HepG2 (cell line): ENCODE measurements at regions not wholly inside any gene's neighbourhood (a gene's known extent, or its start where the extent isn't known, plus 50 kb on each side); places are given as distances from the start of the nearest gene placed in this dataset.

Experiments used
- ATAC-seq: fragments of 200-7000 bp; cut with Tn5 transposase; 3 replicates; pipeline ENCODE4 v1.9.1; 2020; ENCODE audit warnings: mild to moderate bottlenecking, moderate library complexity
- BruUV-seq: library from RNA; stranded (reverse); fragments of 400-500 nt; replicated peaks from 2 replicates; lab custom pipeline; 2021; lab: Mats Ljungman, UMichigan
- CTCF ChIA-PET: fragments of 300-600 bp; formaldehyde crosslinking; extraction: SDS; loops from one replicate; lab custom pipeline; 2021; ENCODE audit warnings: low total read pairs, inconsistent platforms, low intra/inter-chr PET ratio; lab: Yijun Ruan, JAX
- POLR2A ChIA-PET: fragments of 350-600 bp; sonication (Branson Sonifier 250); formaldehyde crosslinking; loops from one replicate; lab custom pipeline; 2020; ENCODE audit warnings: antibody characterized with exemption, inconsistent platforms; lab: Yijun Ruan, JAX
- DNase-seq: peaks from one replicate; pipeline ENCODE4 v3.0.0-alpha.2; 2015; ENCODE audit warnings: low spot score
- FAIRE-seq: peaks from 3 replicates; lab custom pipeline; 2011; peaks lifted over from hg19 to GRCh38; lab: Jason Lieb, UNC
- H2AFZ ChIP-seq: one replicate; pipeline ENCODE4 v1.6.1; 2011; ENCODE audit warnings: low read length, inconsistent platforms
- H3K27ac ChIP-seq: fragments of 300-600 bp; 3 replicates; pipeline ENCODE4 v1.8.0; 2011; ENCODE audit warnings: mixed run types, mild to moderate bottlenecking, mixed read lengths, low read length, inconsistent platforms; ENCODE audit not compliant: insufficient read depth; ENCODE audit errors: extremely low read length
- H3K27me3 ChIP-seq, 2 experiments: fragments of 200-600 bp in 1 of 2; 2 replicates in 1 of 2; 3 replicates in 1 of 2; pipeline versions ENCODE4 v1.6.0 to v1.8.0; 2011; ENCODE audit warnings: low read length in 2 of 2, mild to moderate bottlenecking in 2 of 2, moderate library complexity in 2 of 2, inconsistent platforms in 1 of 2; ENCODE audit not compliant: insufficient read depth in 2 of 2, control insufficient read depth in 1 of 2
- H3K36me3 ChIP-seq, 2 experiments: fragments of 200-600 bp in 1 of 2; replicated peaks in 1 of 2; 2 replicates in 1 of 2; 3 replicates in 1 of 2; pipeline versions ENCODE4 v1.5.1 to v1.8.0; 2011; ENCODE audit warnings: low read length in 2 of 2, inconsistent platforms in 1 of 2; ENCODE audit not compliant: insufficient read depth in 2 of 2, control insufficient read depth in 1 of 2
- H3K4me1 ChIP-seq: 2 replicates; pipeline ENCODE4 v1.5.1; 2012; ENCODE audit warnings: low read length, inconsistent platforms; ENCODE audit not compliant: insufficient read depth
- H3K4me2 ChIP-seq: 2 replicates; pipeline ENCODE4 v1.6.0; 2011; ENCODE audit warnings: low read depth, low read length, inconsistent platforms
- H3K4me3 ChIP-seq, 3 experiments: fragments of 200-600 bp in 1 of 3; sonication (generic), shearing (Covaris generic) in 1 of 3; replicated peaks in 1 of 3; 2 replicates each; pipeline ENCODE4 v1.5.1; 2011 to 2016; ENCODE audit warnings: low read length in 3 of 3, inconsistent platforms in 2 of 3, low read depth in 2 of 3, mild to moderate bottlenecking in 2 of 3, control low read depth in 1 of 3, mixed read lengths in 1 of 3; ENCODE audit not compliant: insufficient read depth in 1 of 3
- H3K79me2 ChIP-seq: one replicate; pipeline ENCODE4 v1.6.1; 2011; ENCODE audit warnings: low read length, inconsistent platforms; ENCODE audit not compliant: insufficient read depth
- H3K9ac ChIP-seq: 2 replicates; pipeline ENCODE4 v1.6.0; 2011; ENCODE audit warnings: mild to moderate bottlenecking, low read depth, low read length, inconsistent platforms; ENCODE audit not compliant: insufficient read depth
- H3K9me3 ChIP-seq: 2 replicates; pipeline ENCODE4 v1.5.1; 2012; ENCODE audit warnings: mild to moderate bottlenecking, low read length
- H4K20me1 ChIP-seq: 2 replicates; pipeline ENCODE4 v1.6.0; 2011; ENCODE audit warnings: inconsistent platforms, mild to moderate bottlenecking, low read length, moderate library complexity; ENCODE audit not compliant: insufficient read depth
- CHCHD3 ChIP-seq: sonication (generic); formaldehyde crosslinking; IDR thresholded peaks from 2 replicates; pipeline ENCODE4 v1.8.0; 2022; ENCODE audit warnings: mild to moderate bottlenecking, missing genetic modification reagents, moderate library complexity
- CTCF ChIP-seq: sonication (generic); formaldehyde crosslinking; IDR thresholded peaks from 2 replicates; pipeline ENCODE4 v1.5.0; 2020; ENCODE audit warnings: mild to moderate bottlenecking, missing genetic modification reagents, moderate library complexity
- FOXA1 ChIP-seq, 2 experiments: fragments of 450-650 bp in 1 of 2; sonication (generic) in 1 of 2; formaldehyde crosslinking in 1 of 2; IDR thresholded peaks; 2 replicates each; pipeline versions ENCODE4 v1.4.0 to v1.6.1; 2016 to 2020; ENCODE audit warnings: missing genetic modification reagents in 1 of 2
- HES4 ChIP-seq: sonication (generic); formaldehyde crosslinking; IDR thresholded peaks from 2 replicates; pipeline ENCODE4 v1.9.0; 2021; ENCODE audit warnings: mild to moderate bottlenecking, missing genetic modification reagents, borderline replicate concordance
- HOXA9 ChIP-seq: sonication (generic); formaldehyde crosslinking; IDR thresholded peaks from 2 replicates; pipeline ENCODE4 v1.8.1; 2022; ENCODE audit warnings: missing genetic modification reagents, mild to moderate bottlenecking, moderate library complexity, borderline replicate concordance
- JUN ChIP-seq: sonication (generic); formaldehyde crosslinking; IDR thresholded peaks from 2 replicates; pipeline ENCODE4 v1.4.0; 2020; ENCODE audit warnings: mild to moderate bottlenecking, missing genetic modification reagents
- KLF9 ChIP-seq: IDR thresholded peaks from 2 replicates; pipeline ENCODE4 v1.6.1; 2016; ENCODE audit warnings: low read depth
- NFE2 ChIP-seq: sonication (generic); formaldehyde crosslinking; IDR thresholded peaks from 2 replicates; pipeline ENCODE4 v1.4.0; 2020; ENCODE audit warnings: missing genetic modification reagents
- SMAD1 ChIP-seq: sonication (generic); formaldehyde crosslinking; IDR thresholded peaks from 2 replicates; pipeline ENCODE4 v1.4.0; 2020; ENCODE audit warnings: missing genetic modification reagents, low read depth, mild to moderate bottlenecking, borderline replicate concordance
- SMARCE1 ChIP-seq: fragments of 450-650 bp; IDR thresholded peaks from 2 replicates; pipeline ENCODE4 v1.6.1; 2017; ENCODE audit warnings: borderline replicate concordance
- SRSF9 ChIP-seq: fragments of 200-400 bp; formaldehyde crosslinking; IDR thresholded peaks from 2 replicates; pipeline ENCODE4 v1.6.1; 2018; ENCODE audit warnings: borderline replicate concordance, mild to moderate bottlenecking, low read depth, low read length; ENCODE audit not compliant: insufficient read depth, poor library complexity, severe bottlenecking
- ZNF431 ChIP-seq: sonication (generic); formaldehyde crosslinking; IDR thresholded peaks from 2 replicates; pipeline ENCODE4 v1.9.0; 2022; ENCODE audit warnings: missing genetic modification reagents, low read depth, mild to moderate bottlenecking, borderline replicate concordance
- ZNF775 ChIP-seq: sonication (generic); formaldehyde crosslinking; IDR thresholded peaks from 2 replicates; pipeline ENCODE4 v1.4.0; 2020; ENCODE audit warnings: missing genetic modification reagents, mild to moderate bottlenecking, moderate library complexity, borderline replicate concordance
- WGBS: methylation state at CpG from one replicate; pipeline ENCODE4 v1.1.6; 2017; ENCODE audit warnings: low lambda C conversion rate; 5-methylcytosine and 5-hydroxymethylcytosine counted together
- in situ Hi-C: cut with HindIII; loops from 2 replicates; pipeline ENCODE4 v1.10.0; 2017; ENCODE audit warnings: low pct_unique_long_range_greater_than_20kb; ENCODE audit not compliant: extremely low pct_ligation_motif_present
- intact Hi-C: fragments of 100-400 bp; cut with micrococcal nuclease; formaldehyde crosslinking; loops from one replicate; pipeline ENCODE4 v1.10.0; 2022; ENCODE audit not compliant: unreplicated experiment

- intact Hi-C loops (no loop called here), in situ Hi-C loops (no loop called here)
Measured at GRCh38 chr3:11696054-11696453, 52.3 kb upstream of the VGLL4 start.

More at GRCh38 chr3:11696054-11696453, 52.3 kb upstream of the VGLL4 start:
- FAIRE-seq (no peak), DNase-seq (no peak), ATAC-seq (no peak)
- WGBS = 90% methylated on average over 2 of the region's 2 CpGs
- H3K27ac ChIP-seq = no peak overlapping the region
- H3K9ac ChIP-seq = no peak overlapping the region
- ChIA-PET POLR2A (no interaction called here), CTCF (no interaction called here)
- H3K4me1 ChIP-seq = peaks cover 4% of the 10 kb centered on the region; the same call in 1 of the 2 replicates
- no peak for TF ChIP-seq HES4 (CRISPR knock-in tag)
- no peak for TF ChIP-seq CTCF (CRISPR knock-in tag)
- no peak for TF ChIP-seq FOXA1 (IDR thresholded peaks at IDR 0.05)
- TF ChIP-seq FOXA1 (CRISPR knock-in tag; IDR thresholded peaks at IDR 0.05) = no peak
- TF ChIP-seq ZNF431 = no peak
- no peak for TF ChIP-seq ZNF775 (CRISPR knock-in tag)
- no peak for TF ChIP-seq HOXA9 (CRISPR knock-in tag)
- no peak for TF ChIP-seq NFE2 (CRISPR knock-in tag)
- TF ChIP-seq SMARCE1 = no peak
- TF ChIP-seq JUN (CRISPR knock-in tag) = no peak
- no peak for TF ChIP-seq KLF9 (CRISPR knock-in tag)
- TF ChIP-seq SRSF9 = no peak
- no peak for TF ChIP-seq SMAD1 (CRISPR knock-in tag)
- TF ChIP-seq CHCHD3 (CRISPR knock-in tag) = no peak
- H4K20me1 ChIP-seq = 0 out of 2 replicates have a peak, but pooled peaks cover 5% of the 10 kb centered on the region
- no peak overlapping the region for H2AFZ ChIP-seq
- no peaks in the 10 kb centered on the region for H3K79me2 ChIP-seq
- H3K4me2 ChIP-seq = no peak overlapping the region
- H3K27me3 ChIP-seq = no peaks in the 10 kb centered on the region
- H3K36me3 ChIP-seq = no peaks in the 10 kb centered on the region
- no TSS peak for BruUV-seq
- H3K9me3 ChIP-seq = no peaks in the 10 kb centered on the region
- H3K4me3 ChIP-seq = no peak overlapping the region
